ENCODE measurements at regions not wholly inside any gene's neighbourhood (a gene's known extent, or its start where the extent isn't known, plus 50 kb on each side); places are given as distances from the start of the nearest gene placed in this dataset.
"Not testable (repeated sequence)": the region's sequence is repeated elsewhere in the genome, so short reads cannot be mapped to it uniquely, and the experiment has no call there.

DNA sequence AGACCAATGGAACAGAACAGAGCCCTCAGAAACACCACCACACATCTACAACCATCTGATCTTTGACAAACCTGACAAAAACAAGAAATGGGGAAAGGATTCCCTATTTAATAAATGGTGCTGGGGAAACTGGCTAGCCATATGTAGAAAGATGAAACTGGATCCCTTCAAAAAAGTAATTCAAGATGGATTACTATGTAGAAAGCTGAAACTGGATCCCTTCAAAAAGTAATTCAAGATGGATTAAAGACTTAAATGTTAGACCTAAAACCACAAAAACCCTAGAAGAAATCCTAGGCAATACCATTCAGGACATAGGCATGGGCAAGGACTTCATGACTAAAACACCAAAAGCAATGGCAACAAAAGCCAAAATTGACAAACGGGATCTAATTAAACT lies 221.6 kb upstream of the EDNRA start:
- TF ChIP-seq, protein P1, sequence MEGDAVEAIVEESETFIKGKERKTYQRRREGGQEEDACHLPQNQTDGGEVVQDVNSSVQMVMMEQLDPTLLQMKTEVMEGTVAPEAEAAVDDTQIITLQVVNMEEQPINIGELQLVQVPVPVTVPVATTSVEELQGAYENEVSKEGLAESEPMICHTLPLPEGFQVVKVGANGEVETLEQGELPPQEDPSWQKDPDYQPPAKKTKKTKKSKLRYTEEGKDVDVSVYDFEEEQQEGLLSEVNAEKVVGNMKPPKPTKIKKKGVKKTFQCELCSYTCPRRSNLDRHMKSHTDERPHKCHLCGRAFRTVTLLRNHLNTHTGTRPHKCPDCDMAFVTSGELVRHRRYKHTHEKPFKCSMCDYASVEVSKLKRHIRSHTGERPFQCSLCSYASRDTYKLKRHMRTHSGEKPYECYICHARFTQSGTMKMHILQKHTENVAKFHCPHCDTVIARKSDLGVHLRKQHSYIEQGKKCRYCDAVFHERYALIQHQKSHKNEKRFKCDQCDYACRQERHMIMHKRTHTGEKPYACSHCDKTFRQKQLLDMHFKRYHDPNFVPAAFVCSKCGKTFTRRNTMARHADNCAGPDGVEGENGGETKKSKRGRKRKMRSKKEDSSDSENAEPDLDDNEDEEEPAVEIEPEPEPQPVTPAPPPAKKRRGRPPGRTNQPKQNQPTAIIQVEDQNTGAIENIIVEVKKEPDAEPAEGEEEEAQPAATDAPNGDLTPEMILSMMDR (IDR thresholded peaks at IDR 0.05) = not testable (repeated sequence)
- not testable (repeated sequence) for TF ChIP-seq POLR2A (IDR thresholded peaks at IDR 0.05)
